DMS53 treated with DMSO at 0.1 percent for 48 hours (cell line): ENCODE measurements at regions not wholly inside any gene's neighbourhood (a gene's known extent, or its start where the extent isn't known, plus 50 kb on each side); places are given as distances from the start of the nearest gene placed in this dataset.

Experiments
- DNase-seq: peaks from one replicate; lab custom pipeline; 2025; ENCODE audit not compliant: unreplicated experiment; lab: John Stamatoyannopoulos, UW

DNA sequence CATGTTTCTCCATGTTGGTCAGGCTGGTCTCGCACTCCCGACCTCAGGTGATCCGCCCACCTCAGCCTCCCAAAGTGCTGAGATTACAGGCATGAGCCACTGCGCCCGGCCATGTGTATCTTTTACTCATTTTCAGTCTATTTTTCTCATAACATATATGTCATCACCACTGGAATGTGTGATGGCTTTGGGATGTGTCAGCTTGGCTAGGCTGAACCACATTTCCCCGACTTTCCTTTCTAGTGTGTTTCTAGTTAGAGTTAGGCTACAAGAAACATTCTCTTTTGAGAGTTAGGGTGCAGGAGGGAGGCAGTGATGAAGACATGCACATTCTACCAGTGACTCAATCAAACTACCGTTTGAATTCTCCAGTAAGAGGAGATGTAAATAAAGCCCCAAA lies 444.9 kb upstream of the THBS1 start:
- no peak for DNase-seq

DNA sequence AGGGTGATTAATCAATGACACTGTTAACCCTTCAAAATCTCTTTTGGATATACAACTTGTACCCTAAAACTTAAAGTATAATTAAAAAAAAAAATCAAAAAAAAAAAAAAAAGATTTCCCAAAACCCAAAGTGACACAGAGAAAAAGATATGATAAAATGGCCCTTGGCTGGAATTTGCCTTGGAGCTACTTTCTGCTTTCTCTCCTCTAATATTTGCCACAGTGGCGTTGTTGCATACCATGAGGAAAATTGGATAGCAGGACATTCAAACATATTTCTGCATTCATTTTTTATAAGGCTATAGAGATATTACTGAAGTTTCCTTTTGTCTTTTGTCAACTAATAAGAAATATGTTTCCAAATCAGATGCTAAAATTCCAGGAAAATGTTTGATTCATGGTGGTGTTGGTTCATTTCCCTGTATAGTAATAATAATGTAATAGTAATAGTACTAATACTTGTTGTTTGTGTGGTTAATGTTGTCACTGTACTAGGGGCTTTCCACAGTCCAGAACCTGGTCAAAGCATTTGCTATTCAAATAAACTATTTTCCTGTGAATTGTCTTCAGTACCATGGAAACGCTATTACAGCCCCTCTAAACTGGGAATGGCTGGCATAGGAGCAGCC lies 441.3 kb upstream of the THBS1 start:
- DNase-seq: no peak

DNA sequence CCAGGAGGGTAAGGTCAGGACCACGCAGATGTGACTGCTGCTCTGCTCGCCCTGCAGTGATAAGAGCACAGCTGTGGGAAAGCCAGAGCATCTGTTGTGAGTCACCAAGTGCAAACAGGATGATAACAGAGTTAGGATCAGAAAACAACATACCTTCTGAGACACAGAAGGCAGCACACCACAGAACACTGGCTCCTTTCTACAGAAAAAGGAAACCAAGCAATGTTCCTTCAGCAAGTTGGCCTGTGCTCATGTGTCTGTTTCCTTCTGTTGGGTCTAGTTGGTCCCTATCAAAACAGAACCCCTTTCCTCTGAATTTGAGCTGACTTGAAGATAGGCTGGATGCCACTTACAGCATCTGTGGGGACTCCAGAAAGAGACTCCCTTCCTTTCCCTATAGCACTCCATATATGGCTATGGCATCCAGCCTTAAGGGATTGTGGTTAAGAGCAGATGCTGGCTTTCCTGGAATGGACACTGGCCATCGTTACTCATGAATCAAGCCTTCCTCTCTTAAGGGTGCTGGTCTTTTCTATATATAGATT lies 440.7 kb upstream of the THBS1 start:
- peak; percentile 76 for DNase-seq

DNA sequence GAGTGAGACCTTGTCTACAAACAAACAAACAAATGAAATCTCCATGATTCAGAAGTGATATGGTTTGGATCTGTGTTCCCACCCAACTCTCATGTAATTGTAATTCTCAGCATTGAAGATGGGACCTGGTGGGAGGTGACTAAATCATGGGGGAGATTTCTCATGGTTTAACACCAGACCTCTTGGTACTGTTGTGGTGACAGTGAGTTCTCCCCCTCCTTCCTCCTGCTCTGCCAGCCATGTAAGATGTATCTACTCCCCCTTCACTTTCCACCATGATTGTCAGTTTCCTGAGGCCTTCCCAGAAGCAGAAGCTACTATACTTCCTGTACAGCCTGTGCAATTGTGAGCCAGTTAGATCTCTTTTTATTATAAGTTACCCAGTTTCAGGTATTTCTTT lies 438.4 kb upstream of the THBS1 start:
- DNase-seq: no peak

DNA sequence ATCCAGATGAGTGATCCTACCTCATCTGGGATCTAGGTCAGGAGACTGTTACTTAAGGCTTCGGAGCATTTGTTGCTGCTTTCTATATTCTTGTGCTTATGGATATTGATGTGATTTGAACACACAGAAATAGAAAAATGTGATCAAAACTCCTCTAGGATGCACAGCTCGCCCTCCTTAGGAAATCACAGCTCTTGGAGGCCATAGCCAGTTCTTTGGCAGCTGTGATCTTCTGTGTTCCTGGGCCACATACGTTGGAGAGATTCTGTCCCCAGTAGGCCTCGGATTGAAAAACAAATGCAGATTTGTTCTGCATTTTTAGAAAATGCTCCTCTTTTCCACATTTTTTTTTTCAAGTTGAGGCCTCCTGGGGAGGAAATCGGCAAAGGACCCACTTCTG lies 437.4 kb upstream of the THBS1 start:
- DNase-seq: no peak

DNA sequence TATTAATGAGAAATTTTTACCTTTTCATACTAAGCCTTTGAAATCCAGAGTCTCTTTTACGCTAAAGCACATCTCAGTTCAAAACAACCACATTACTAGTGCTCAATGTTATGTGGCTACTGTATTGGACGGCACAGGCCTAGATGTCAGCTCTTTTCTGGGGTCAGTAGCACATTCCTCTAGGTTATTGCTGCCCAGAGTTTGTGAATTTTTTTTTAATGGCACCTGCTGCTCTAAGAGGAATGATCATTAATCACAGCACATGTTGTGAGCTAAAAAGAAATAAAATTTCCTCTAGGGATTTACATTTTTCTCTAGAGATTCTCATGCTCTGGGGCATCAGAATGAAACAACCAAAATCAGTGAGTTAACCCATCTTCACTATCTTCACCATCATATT lies 436.8 kb upstream of the THBS1 start:
- DNase-seq: no peak

DNA sequence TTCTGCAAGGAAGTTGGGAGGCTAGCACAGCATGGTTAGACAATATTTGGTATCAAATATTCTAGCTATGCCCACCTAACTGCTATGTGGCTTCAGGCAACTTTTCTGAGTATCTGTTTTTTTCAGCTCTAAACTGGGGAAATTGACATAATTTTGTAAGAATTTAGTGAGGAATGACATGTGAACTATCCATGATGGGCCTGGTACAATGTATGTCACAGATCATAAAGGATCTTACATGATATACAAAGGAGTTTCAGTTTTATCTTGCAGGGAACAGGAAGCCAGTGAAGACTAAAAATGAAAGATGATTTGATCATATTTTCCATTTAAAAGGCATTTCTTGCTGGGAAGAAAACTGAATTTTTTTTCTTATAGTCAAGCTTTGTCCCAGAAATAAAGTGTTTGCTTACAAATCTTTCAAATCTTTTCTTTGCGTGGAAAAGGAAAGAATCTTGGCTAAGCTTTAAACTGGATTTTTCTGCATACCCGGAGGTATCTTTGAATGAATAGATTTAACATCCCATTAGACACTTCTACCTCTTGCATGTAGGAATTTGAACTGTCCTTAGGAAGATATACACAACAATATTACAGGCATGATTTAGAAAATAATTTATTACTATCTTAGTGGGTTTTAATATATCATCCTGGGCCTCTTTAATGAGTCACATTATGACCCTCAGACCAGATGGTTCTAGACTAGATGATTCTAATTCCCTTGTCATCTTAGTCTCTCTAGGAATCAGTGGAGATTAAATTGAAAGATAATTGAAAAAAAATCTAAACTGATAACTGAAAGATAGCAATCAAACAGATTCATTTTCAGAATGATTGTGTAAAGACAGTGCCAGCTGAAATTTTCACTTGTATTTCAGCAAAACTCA lies 436.0 kb upstream of the THBS1 start:
- no peak for DNase-seq

DNA sequence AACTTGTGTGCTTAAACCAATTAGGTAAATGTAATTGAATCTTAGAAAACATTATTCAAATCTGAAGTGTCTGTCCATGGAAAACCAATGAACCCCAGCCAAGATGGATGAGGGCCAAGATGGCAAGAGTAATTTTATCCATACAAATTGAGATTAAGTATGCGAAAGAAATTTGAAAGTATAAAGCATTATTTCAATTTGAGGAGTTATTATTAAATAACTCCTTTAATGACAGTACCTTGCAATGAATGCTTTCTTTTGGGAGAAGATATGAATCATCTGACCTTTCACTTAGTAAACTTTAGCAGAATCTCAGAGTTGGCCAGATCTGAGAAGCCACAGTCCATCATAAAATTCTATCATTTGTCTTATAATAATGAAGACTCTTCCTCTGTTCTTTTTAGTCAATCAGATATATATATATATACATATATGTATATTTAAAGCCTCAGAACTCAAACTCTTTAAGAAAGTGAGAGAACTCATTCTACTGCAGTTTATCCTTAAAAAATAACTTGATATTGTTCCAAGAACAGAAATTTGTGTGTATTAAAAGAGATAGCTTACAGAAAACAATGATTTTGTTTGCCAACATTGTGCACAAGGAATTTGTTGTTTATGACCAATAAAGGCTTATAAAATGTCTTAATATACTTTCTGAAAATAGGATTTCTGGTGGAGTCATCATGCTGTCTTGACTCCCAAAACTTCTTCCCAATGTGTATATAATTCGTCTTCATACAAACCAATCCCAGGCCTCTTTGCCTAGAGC lies 434.8 kb upstream of the THBS1 start:
- no peak for DNase-seq

DNA sequence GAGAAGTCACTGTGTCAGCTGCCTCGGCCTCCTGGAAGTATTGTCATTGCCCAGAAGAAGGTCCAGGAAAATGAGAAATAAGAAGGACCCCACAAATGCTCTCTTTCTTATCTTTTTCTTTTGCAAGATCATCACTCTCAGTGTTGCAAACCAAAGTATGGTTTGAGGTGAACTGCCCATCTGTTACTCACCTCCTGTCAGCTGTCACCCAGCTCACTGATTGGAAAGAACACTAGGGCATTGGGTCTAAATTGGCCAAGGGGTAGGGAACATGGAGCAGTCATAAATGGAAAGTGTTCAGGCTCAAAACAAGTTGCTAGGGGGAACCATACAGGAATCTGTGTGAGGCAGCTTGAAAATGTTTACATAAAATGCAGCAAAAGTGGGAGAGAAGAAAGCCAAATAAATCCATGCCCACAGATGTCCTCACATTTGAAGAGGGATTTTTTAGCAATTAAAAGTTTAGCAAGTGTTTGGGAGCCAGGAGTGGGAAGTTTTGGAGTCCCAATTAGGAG lies 431.2 kb upstream of the THBS1 start:
- no peak for DNase-seq

DNA sequence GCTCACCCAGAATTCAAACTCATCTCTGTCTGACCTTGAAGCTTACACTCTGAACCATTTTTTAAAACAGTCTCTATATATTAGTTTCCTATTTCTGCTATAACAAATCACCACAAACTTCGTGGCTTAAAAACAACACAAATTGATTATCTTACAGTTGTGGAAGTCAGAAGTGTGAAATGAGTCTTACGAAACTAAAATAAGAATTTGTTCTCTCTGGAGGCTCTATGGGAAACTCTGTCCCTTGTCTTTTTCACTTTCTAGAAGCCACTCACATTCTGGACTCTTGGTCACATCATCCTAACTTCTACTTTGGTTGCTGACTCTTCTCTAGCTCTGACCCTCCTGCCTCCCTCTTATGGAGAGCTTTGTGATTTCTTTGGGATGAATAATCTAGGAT lies 429.3 kb upstream of the THBS1 start:
- DNase-seq: no peak

DNA sequence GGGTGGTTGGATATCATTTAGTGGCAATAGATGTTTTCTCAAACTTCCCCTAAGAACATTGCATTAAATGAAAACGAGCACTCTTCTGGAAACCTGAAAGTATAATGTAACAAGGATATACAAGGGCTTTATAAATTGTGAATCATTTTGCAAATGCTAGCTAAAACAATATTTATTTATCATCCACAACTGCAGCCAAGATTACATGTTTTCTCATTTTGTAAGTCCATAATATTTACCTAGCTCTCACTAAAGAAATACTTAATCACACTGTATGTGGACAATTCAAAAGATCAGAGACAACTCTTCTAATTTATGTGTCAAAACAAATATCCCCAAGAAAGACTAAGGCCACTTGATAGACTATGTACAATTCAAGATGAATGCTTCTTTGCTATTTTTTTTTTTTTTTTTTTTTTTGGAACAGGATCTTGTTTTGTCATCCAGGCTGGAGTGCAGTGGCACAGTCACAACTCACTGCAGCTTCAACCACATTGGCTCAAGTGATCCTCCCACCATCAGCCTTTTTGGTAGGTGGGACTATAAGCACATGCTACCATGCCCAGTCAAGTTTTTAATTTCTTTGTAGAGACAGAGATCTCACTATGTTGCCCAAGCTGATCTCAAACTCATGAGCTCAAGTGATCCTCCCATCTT lies 427.7 kb upstream of the THBS1 start:
- peak; percentile 21 for DNase-seq

DNA sequence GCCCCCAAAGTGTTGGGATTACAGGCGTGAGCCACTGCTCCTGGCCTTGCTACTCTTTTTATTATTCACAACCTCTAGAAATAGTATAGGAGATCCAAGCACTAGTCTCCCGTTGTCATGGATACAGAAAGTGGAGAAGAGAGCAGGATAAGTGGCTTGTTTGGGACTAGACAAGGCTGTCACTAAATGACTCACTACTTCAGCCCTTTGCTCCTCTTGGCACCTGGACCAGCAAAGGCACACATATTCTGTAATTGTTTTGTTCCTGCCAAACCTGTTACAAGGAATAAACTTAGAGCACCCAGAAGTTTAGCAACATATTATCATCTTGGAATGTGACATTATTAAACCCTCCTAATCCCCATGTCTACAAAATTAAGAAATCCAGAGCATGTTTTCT lies 427.2 kb upstream of the THBS1 start:
- peak; percentile 81 for DNase-seq

DNA sequence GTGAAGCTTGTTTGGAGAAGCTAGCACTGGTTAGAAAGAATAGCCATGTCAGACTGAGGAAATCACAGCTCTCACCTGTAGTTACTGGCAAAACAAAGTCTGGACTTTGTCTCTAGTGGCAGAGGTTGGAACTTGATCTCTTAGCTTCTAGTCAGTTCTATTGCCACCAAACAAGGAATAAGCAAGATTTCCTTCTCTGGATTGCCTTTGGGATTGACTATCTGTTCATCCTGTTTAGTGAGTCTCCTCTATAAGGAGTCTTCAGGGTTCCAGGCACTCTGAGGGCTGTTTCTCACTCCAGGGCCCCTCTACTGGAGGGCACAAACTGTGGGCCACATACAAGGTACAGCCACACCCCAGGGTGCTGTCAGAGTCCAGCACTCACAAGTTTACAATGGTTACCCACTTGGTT lies 426.6 kb upstream of the THBS1 start:
- peak; percentile 37 for DNase-seq

DNA sequence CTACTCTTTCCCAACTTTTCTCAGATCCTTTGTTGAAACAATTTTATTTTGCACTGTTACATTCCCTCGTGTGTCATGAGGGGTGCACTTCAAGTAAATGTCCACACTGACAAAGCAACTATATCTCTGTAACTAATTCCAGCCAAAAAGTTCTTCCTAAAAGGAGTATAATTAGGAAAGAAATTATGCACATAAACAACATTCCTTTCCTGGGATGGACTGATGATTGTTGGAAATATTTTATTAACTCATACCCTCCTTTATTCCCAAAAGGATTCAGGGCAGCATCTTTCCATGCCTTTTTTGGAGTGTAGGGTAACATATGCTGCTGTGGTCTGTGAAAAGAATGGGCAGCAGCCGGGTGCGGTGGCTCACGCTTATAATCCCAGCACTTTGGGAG lies 426.1 kb upstream of the THBS1 start:
- DNase-seq: no peak

DNA sequence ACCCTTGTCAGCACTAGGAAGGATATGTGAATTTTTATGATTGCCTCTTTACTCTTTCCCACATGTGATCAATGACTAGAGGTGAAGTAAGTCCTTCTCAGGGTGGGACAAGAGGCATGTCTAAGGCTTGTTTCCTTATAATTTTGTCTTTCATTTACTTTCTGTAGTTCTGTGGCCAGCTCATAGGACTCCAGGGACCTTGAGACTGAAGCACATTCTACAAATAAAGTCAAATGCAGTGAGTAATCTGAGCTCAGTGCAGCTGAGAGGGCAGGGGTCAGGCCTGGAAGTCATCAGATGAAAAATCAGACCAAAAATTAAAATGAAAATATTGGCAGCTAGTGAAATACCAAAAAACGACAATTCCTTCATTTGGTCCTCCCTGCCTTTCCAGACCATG lies 424.7 kb upstream of the THBS1 start:
- no peak for DNase-seq

DNA sequence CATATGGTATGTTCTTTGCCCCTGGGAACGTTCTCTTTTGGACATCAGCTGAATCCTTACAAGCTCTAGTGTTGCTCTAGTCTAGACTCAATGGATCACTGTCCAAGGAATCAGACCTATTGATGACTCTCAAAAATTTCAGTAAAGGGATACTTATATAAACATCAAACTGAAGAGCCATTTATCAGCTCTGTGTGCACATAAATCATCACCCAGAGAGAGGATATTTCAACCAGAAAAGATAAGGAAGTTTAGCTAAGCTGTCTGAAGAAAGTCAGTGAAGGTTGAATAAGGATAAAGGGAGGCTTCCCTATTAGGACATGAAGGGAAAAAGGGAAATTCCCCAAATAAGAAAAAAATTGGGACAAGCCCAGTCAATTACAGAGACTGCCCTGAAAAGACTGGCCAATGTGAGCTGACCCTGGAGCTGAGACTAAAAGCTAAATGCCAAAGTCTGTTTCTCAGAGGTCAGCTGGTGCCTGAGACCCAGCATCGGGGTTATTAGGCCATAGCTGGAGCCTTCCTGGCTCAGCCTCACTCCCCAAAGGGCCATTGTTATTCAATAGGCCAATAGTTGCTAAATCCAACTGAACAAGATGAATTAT lies 424.1 kb upstream of the THBS1 start:
- no peak for DNase-seq

DNA sequence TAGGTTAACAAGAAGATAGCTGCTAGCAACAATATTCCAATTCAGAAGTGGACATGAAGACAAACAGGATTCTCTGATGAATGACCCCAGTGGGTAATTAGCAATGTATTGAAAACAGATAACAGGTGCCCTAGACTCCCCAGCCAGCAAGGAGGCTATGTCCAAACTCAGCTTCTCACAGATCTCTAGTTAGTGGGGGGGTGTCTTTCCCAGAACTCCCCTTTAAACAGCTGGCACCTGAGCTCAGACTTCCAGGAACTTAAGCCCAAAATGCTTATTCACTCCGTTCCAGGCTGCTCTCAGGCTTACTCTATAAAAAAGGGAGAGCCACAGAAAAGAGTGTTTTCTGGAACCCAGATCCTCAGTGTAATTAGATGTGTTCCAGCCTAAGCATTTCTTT lies 423.0 kb upstream of the THBS1 start:
- DNase-seq: no peak

DNA sequence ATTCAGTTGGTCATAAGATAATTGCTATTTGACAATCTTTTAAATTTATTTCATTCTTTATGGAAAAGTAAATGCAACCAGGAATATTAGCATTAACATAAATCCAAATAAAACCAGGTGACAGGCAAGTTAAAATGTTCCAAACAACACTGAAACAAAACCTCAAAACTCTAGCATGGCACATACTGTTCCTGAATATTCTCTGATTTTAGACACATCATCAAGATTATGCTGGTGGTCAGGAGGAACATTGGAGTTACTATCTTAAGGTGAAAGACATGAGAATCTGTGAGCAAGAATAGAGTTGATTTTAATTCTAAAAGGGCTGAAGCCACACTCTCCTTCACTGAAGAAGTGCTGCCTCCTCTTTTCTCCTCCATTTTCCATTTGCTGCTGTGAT lies 421.0 kb upstream of the THBS1 start:
- no peak for DNase-seq

DNA sequence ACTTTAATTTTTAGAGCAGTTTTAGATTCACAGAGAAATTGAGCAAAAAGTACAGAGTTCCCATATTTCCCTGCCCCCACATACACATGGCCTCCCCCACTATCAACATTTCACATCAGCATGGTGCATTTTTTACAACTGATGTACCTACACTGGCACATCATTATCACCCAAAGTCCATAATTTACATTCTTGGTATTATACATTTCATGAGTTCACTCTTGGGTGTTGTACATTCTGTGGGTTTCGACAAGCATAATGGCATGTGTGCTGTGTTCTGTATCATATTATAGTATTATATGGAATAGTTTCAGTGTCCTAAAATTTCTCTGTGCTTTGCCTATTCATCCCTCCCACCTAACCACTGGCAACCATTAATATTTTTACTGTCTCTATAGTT lies 419.8 kb upstream of the THBS1 start:
- no peak for DNase-seq

DNA sequence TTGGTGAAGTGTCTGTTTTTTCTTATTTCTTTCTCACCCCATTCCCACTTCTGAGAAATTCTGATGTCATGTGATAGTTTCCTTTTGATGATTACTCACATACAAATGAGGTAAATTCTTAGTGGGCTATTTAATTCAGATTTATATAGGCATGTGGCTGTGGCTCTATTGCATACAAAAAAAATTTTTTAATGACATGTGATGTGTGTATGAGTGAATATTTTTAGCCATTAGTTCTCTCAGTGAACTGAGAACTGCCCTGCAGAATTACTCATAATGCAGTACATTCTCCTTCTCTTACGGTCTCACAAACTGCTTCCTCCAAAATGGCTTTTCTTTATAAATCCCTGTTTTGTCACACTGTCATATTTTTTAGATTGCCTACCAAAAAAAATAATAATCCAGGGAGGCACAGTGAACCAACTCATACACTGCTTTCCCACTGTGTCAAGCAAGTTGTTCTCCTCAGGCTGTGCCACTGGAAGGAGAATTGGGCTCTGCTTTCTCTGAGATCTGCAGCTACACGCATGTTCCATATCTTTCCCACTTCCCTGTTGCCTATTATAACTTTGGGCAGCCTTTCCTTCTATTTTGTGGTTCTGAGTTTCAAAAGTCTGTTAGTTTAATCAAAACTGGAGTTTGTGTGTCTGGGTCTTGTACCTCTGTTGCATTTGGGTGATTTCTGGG lies 415.7 kb upstream of the THBS1 start:
- no peak for DNase-seq
